ENCODE measurements at regions not wholly inside any gene's neighbourhood (a gene's known extent, or its start where the extent isn't known, plus 50 kb on each side); places are given as distances from the start of the nearest gene placed in this dataset.

GRCh38 chrX:104419926-104420325 lies 146.1 kb upstream of the IL1RAPL2 start:
- TF ChIP-seq CTCF (conservative IDR thresholded peaks at IDR 0.05; ENCODE audit: low read length) (no peak), EZH2phosphoT487 (IDR thresholded peaks at IDR 0.05; ENCODE audit: borderline replicate concordance) (no peak)
